HG02884 (cell line): ENCODE measurements at regions not wholly inside any gene's neighbourhood (a gene's known extent, or its start where the extent isn't known, plus 50 kb on each side); places are given as distances from the start of the nearest gene placed in this dataset.
"Not testable (repeated sequence)": the region's sequence is repeated elsewhere in the genome, so short reads cannot be mapped to it uniquely, and the experiment has no call there.

ENCODE experiments used
- ATAC-seq: cut with Tn5 transposase; IDR thresholded peaks from one replicate; pipeline ENCODE4 v1.9.1; 2021; ENCODE audit warnings: mild to moderate bottlenecking, moderate library complexity; ENCODE audit not compliant: unreplicated experiment

DNA sequence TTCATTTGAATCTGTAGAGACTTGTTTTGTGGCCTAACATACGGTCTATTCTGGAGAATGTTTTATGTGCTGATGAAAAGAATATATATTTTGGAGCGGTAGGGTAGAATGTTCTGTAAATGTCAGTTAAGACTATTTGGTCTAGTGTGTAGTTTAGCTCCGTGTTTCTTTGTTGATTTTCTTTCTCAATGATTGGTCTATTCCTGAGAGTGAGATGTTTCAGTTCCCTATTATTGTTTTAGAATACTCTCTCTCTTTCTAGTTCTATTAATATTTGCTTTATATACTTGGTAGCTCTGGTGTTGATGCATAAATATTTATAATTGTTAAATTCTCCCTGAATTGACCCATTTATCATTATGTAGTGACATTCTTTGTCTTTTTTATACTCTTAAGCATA lies 236.5 kb downstream of the GLUD2 start:
- ATAC-seq = no peak

DNA sequence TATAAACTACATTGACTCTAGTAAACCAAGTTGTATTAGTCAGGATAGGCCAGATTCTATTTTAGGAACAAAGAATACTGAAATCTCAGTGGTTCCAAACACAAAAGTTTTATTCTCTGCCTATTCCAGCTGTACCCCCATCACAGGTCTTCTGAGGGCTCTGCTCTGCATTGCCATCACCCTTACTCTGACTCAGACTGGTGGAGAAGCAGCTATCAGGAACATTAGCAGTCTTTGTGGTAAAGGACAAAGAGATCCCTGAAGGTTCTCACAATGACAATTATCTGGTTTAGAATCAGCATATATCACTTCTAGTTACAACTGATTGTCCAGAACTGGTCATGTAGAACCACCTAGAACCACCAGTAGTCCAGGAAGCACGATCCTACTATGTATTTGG lies 251.1 kb downstream of the GLUD2 start:
- ATAC-seq = no peak

- ATAC-seq = no peak
These were observed 253.9 kb downstream of the GLUD2 start for GRCh38 chrX:121301356-121301755.

DNA sequence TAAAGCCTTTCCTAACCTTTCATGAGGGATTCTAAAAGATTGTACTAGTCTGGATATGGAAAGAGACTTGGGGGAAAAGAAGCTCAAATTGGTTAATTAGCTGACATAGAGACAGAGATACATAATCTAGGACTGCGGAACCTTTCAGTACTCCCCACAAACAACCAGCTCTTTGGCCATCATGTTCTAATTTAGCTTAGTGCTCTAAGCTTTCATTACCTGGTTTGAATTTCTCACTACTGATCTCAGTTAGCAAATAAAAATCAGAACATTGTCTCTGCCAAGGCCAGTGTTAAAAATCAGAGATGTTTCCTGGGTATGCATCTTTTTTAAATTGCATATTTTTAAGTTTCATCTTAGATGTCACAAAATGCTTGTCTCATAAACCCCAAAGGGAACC lies 254.4 kb downstream of the GLUD2 start:
- no peak for ATAC-seq

- peak; percentile 70 for ATAC-seq
These were observed 260.0 kb downstream of the GLUD2 start for GRCh38 chrX:121307449-121307848.

DNA sequence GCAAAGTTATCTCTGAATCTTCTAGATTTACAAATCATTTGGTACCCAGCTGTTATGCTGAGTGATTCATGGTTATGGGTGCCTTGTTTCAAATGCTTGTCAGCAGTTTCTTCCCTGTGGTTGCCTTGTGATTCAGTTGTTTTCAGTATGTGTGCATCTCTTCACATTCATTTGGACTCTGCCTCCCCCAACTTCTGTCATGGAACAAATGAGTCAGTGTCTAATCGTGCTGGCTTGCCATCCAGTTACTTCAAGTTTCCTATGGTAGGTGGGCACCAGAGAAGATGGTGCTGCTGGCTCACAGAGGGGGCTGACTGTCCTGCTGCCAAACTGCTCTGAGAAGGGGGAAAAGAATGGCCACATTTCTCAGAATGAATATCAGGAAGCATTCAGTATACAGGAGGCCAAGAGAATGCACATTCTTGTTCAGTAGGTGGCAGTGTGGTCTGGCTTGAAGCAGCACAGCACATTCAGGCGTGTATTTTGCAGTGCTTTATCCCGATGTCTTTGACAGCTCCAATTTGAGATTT lies 260.9 kb downstream of the GLUD2 start:
- peak; percentile 77 for ATAC-seq

DNA sequence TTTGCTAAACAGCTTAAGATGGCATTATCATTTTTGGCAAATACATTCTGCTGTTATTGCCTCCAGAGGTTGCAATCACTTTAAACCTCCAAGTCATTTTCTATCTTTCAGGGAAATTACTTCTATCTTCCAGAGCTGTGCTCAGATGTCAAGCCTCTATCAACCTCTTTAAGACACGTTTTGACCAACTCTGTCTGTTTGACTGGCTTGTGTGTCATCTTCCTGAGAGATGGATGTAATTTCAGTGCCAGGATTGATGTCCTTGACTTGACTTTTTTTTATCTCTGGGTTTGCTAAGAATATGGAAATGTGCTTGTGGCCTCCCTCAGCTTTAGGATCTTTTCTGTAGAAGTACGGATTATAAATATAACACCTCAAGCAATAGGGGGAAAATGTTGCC lies 263.4 kb downstream of the GLUD2 start:
- no peak for ATAC-seq

DNA sequence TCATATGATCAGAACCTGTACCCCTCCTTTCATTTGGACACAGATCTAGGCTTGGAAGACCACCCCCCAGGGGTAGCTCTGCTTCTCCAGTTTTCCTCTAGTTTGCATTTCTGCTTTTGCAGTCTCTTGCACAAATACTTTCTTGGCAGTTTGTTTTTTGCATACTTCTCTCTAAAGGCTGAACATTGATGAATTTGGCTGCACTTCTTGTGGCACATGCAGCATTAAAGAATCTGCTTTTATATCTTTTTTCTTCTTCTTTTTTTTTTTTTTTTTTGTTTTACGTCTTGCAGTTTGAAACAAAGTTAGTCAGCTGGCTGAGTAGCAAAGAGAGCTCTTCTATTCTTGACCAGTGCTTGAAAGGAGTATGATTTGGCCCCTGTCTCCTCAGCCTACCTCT lies 273.0 kb downstream of the GLUD2 start:
- no peak for ATAC-seq

DNA sequence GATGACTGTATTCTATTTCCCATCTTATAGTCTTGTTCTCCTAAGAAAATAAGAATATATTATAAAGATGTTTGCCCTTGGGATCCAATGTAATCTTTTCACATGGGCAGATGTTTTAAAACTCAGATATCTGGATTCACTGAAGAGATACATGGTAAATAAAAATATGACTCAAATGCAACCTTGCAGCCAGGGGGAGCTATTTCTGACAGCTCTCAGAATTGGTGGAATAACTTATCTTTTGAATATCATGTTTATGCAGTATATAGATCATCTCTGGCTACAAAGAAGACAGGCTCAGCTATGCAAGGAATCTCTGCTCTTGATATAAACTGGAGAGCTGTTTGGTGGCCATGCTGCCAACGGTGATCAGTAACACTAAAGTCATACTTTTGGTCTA lies 274.7 kb downstream of the GLUD2 start:
- no peak for ATAC-seq

DNA sequence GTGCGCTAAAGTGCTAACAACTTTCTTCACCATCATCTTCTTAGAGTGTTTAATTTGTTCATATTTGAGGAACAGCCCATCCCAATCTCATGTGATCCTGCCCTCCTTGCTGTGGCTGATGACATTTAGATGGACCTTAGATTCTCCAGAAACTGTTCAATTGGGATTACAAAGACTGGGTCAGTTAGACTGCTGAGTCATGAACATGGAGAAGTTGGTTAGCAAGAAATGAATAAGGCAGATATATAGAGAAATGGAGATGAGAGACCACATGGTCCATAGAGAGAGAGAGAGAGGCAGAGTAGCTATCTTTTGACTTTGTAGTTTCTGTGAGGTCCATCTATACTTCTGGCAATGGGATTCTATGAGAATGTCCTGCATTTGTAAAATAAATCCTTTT lies 275.9 kb downstream of the GLUD2 start:
- no peak for ATAC-seq

DNA sequence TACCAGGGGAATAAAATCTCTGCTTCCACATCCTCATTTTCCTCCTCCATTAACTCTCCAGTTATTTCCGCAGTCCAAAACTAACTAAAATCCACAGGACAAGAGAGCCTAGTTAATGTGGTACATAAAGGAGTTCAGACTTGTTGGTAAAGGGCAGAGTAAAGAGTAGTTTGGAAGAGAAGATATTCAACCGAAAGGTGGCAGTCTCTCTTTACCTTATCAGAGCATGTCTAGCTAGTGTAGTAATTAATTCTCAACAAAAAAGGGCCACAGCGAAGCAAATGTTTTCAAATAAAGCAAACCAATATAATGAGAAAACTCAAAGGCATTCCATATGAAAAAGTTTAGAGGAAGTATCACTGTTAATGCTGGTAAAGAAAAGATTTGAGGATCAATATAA lies 286.5 kb downstream of the GLUD2 start:
- no peak for ATAC-seq

DNA sequence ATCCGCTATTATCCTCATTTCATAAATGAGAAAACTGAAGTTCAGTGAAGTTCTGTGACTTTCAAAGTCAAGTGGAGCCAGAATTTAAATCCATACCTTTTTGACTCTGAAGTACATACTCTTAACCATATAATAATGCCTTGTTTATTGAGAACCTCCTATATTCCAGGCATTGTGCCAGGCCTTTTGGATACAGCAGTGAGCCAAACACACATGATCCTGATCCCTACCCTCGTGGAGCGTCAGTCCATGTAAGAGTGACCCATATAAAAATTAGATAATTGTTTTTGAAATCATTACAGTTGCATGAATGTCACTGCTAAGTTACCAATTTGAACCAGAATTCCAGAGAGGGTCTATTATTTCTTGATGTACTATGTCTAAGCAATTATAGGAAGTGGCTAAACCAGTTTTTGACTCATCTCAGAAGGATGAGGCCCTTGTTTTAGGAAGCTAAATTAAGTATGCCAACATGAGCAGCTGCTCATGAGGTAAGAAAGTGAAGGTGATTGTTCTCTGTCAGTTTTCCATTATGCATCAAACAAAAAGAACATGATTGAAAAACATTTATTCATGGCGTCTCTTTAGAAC lies 289.5 kb downstream of the GLUD2 start:
- no peak for ATAC-seq

DNA sequence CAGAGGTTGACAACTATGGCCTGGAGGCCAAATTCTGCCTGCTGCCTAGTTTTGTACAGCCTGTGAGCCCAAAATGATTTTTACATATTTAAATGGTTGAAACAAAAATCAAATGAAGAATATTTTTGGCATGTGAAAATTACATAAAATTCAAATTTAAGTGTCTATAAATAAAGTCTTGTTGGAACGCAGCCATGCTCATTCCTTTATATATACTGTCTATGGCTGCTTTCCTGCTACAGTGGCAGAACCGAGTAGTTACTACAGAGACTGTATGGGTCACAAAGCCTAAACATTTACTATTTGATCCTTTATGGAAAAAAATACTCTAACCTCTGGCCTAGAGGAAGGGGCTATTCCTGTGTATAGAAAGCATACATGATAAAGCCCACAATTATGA lies 290.4 kb downstream of the GLUD2 start:
- ATAC-seq = no peak

DNA sequence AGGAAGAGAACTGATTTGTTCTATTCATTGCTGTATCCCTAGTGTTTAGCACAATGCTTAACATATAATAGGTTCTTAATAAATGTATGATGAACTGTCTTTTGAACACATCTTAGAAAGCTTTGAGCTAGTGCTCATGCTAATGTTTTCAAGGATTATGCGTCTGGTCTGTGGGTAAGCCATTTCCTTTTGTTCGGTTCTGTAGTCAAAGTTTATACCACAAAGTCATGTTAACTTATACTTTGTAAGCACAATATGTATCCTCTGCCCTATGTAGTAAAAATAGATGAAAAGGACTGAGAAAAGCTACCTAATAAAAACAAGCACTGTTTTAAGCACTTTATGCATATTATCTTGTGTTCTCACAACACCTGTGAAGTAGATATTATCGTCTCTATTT lies 301.9 kb downstream of the GLUD2 start:
- no peak for ATAC-seq

DNA sequence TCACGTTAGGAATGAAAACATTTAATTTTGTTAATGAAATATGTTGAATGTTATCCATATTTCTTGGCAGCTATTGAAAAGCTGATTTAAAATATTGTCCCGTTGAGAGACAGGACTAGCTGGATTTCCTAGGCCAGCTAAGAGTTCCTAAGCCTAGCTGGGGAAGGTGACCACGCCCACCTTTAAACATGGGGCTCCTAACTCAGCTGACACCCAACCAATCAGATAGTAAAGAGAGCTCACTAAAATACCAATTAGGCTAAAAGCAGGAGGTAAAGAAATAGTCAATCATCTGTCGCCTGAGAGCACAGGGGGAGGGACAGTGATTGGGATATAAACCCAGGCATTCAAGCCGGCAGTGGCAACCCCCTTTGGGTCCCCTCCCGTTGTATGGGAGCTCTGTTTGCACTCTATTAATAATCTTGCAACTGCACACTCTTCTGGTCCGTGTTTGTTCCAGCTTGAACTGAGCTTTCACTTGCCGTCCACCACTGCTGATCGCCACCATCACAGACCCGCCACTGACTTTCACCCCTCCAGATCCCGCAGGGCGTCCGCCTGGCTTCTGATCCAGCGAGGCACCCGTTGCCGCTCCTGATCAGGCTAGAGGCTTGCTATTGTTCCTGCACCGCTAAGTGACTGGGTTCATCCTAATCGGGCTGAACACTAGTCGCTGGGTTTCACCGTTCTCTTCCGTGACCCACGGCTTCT lies 308.9 kb downstream of the GLUD2 start:
- ATAC-seq = no peak

DNA sequence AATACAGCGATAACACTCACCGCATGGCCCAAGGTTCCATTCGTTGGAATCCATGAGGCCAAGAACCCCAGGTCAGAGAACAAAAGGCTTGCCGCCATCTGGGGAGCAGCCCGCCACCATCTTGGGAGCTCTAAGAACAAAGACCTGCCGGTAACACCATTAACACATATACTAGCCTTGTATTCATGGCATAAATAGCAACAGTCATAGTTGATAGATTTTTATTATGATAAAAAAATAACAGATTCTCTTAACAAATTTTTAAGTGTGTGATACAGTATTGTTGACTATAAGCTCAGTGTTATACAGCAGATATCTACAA lies 309.4 kb downstream of the GLUD2 start:
- no peak for ATAC-seq

DNA sequence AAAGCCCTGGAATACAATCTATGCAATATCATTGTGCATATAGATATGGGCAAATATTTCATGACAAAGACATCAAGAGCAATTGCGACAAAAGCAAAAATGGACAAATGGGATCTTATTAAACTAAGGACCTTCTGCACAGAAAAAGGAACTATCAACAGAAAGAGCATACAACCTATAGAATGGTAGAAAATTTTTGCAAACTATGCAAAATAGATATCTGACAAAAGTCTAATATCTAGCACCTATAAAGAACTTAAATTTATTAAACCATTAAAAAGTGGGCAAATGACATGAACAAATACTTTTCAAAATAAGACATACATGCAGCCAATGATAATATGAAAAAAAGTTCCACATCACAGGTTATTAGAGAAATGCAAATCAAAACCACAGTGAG lies 312.9 kb downstream of the GLUD2 start:
- no peak for ATAC-seq

DNA sequence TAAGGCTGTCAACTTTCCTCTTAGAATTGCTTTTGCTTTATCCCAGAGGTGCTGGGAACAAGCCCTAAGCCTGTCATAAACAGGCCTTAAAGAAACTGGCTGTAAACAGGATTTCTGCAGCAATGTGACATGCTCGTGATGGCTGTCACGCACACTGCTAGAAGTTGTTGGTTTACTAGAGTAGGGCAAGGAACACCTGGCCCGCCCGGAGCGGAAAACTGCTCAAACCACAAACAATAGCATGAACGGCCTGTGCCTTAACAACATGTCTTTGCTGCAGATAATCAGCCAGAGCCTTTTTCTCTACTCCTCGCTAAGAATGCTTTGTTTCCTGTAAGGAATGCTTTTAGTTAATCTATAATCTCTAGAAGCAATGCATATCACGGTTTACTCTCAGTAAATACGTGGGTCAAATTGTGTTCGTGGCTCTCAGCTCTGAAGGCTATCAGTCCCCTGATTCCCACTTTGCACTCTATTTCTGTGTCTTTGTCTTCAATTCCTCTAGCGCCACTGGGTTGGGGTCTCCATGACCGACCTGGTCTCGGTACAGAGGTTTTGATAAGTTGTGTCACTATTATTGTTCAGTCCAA lies 318.3 kb downstream of the GLUD2 start:
- ATAC-seq = no peak

DNA sequence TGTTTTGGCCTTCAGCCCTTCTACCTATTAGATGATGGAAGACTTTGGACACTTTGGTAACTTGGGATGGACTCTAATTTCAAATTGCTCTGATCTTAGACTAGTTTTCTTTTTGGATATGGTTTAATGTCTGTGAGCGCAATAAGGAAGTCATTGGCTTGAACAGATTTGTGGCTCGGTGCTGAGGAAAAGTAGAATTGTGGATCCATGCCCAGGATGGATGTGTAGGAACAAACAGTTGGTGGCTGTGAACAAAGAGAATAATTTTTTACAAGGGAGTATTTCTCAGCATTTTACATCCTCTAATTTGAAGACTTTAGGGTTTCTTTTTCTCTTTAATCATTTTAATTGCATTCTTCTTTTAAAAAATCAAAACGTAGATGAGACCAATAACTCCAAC lies 327.1 kb downstream of the GLUD2 start:
- ATAC-seq = no peak

GRCh38 chrX:121381915-121382314 lies 334.5 kb downstream of the GLUD2 start:
- not testable (repeated sequence) for ATAC-seq

DNA sequence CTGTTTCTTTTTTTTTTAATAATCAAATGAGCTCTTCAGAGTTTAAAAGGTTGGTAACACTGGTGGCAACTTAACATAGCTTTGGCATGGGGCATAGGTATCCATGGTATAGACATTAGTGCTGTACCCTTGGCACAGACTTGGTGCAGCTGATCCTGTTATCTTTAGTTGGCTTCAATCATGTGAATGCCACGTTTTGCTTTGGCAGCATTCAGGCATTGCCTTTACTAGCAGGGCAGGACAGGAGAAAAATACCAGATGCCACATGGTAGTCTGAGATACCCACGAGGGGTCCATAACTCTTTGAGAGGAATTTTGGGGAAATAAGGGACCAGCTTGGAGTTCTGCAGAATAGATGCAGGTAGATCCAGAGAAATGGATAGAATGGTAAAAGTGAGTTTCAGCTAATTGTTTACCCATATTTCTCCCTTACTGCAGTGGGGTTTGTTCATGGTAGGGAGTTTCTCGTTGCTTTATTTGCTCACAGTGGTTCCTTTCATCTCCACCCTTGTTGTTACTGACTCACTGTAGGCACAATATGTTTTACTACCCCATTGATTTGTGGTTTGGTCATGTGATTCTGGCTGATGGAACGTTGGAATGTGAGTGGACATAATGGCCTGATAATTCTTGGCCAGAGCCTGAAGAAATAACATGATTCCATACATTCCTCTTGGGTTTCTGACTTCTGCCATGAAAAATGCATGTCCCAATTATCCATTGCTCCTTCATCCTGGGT lies 342.7 kb downstream of the GLUD2 start:
- no peak for ATAC-seq

DNA sequence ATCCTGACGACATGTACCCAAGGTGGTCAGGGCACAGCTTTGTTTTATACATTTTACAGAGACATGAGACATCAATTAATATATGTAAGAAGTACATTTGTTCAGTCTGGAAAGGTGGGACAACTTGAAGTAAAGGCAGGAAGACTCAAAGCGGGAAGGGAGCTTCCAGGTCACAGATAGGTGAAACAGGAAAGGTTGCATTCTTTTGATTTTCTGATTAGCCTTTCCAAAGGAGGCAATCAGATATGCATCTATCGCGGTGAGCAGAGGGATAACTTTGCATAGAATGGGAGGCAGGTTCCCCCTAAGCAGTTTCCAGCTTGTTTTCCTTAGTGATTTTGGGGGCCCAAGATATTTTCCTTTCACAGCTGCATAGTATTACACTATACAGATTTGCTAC lies 358.4 kb downstream of the GLUD2 start:
- ATAC-seq = no peak
